ENCODE measurements at regions not wholly inside any gene's neighbourhood (a gene's known extent, or its start where the extent isn't known, plus 50 kb on each side); places are given as distances from the start of the nearest gene placed in this dataset.

DNA sequence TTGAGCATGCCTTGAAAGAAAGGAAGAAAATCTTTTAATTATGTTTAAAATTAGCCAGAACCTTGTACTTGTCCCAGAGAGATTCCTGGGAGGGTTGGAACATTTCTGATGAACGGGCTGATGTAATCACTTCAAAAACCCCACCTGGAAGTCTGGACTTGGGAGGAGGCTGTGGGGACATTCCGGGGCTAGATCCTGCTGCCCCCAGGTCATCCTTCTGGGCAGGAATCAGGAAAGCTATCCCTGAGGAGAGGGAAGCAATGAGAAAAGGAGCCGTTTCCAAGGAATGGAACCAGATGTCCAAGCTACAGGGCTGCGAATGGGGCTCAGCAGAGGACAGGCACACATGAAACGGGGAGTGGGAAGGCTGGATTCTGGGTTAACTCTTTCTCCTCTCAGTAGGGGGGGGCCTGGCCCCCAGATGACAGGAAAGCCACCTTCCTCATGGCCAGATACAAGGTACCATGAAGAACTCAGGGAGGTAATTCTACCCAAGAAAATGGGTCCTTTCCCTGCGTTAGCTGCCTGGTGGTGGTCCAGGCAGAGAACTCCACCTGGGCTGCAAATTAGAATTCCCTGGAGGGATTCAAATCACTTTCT is 280.1 kb downstream of the TCF7L2 start:
- Histone ChIP-seq H3K27ac (ENCODE audit: low read depth in 1 of 2, low read length in 1 of 2) (no peak overlapping the region), H3K9ac (ENCODE audit: insufficient read depth in 1 of 2, low read length in 2 of 2) (no peak overlapping the region), H3K4me1 (ENCODE audit: control insufficient read depth in 5 of 5, insufficient read depth in 5 of 5, low read length in 5 of 5) (peaks cover 0 to 2% (median 0%) of the 10 kb centered on the region in 5 donors), H3K36me3 (ENCODE audit: control insufficient read depth in 4 of 4, insufficient read depth in 4 of 4, low read length in 4 of 4) (no peaks in the 10 kb centered on the region), H3K4me3 (no peak overlapping the region), H3K9me3 (ENCODE audit: control insufficient read depth in 4 of 4, insufficient read depth in 3 of 4, low read length in 3 of 4) (no peaks in the 10 kb centered on the region), H3K27me3 (ENCODE audit: control insufficient read depth in 3 of 3, insufficient read depth in 3 of 3, low read length in 2 of 3) (no peaks in the 10 kb centered on the region)
- 70 to 83% methylated on average over 6 of the region's 6 CpGs for WGBS, 2 donors
- ATAC-seq (ENCODE audit: insufficient read depth, low FRiP score) (no peak), DNase-seq (no peak)
- TF ChIP-seq, protein P1, sequence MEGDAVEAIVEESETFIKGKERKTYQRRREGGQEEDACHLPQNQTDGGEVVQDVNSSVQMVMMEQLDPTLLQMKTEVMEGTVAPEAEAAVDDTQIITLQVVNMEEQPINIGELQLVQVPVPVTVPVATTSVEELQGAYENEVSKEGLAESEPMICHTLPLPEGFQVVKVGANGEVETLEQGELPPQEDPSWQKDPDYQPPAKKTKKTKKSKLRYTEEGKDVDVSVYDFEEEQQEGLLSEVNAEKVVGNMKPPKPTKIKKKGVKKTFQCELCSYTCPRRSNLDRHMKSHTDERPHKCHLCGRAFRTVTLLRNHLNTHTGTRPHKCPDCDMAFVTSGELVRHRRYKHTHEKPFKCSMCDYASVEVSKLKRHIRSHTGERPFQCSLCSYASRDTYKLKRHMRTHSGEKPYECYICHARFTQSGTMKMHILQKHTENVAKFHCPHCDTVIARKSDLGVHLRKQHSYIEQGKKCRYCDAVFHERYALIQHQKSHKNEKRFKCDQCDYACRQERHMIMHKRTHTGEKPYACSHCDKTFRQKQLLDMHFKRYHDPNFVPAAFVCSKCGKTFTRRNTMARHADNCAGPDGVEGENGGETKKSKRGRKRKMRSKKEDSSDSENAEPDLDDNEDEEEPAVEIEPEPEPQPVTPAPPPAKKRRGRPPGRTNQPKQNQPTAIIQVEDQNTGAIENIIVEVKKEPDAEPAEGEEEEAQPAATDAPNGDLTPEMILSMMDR (IDR thresholded peaks at IDR 0.05; ENCODE audit: control extremely low read depth, extremely low read depth): no peak

DNA sequence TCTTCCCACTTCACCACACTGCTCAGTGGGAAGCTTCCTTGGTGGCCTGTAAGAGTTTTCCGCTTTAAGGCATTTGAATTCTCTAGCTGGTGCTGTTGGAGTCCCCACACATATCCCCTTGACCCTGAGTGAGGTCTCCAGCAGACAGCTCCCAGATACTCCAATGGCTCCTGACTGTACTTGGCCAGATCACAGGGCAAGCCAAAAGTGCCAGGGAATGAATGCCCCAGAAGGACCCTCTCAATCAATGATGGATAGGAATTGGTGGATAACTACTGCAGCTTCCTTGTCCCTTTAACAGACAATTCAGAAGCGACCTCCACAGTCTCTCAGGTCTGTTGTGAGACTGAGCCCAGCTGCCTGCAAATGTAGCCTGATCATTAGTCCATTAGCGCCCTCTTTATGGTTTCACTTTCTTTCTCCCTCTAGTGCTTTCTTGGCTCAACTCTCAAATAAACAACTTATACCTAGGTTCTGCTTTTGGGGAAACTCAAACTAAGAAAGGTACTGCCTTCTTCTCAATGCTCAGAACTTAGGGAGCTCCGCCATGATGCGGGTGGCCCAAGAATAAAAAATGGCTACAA is 283.0 kb downstream of the TCF7L2 start:
- Histone ChIP-seq H3K4me1 (ENCODE audit: control insufficient read depth in 5 of 5, insufficient read depth in 5 of 5, low read length in 5 of 5) (peaks cover 0 to 2% (median 0%) of the 10 kb centered on the region in 5 donors), H3K36me3 (ENCODE audit: control insufficient read depth in 4 of 4, insufficient read depth in 4 of 4, low read length in 4 of 4) (no peaks in the 10 kb centered on the region), H3K27me3 (ENCODE audit: control insufficient read depth in 3 of 3, insufficient read depth in 3 of 3, low read length in 2 of 3) (no peaks in the 10 kb centered on the region), H3K4me3 (no peak overlapping the region), H3K27ac (ENCODE audit: low read depth in 1 of 2, low read length in 1 of 2) (no peak overlapping the region), H3K9ac (ENCODE audit: insufficient read depth in 1 of 2, low read length in 2 of 2) (no peak overlapping the region), H3K9me3 (ENCODE audit: control insufficient read depth in 4 of 4, insufficient read depth in 3 of 4, low read length in 3 of 4) (no peaks in the 10 kb centered on the region)
- 74 to 81% methylated on average over 5 of the region's 5 CpGs for WGBS, 2 donors
- TF ChIP-seq, protein P1 (IDR thresholded peaks at IDR 0.05; ENCODE audit: control extremely low read depth, extremely low read depth): no peak
- no peak for ATAC-seq (ENCODE audit: insufficient read depth, low FRiP score)
- peak in 2 of 3 donors; percentile 39 to 46 for DNase-seq

GRCh38 chr10:113234481-113234880 is 284.4 kb downstream of the TCF7L2 start:
- Histone ChIP-seq H3K27ac (ENCODE audit: low read depth in 1 of 2, low read length in 1 of 2) (no peak overlapping the region), H3K9me3 (ENCODE audit: control insufficient read depth in 4 of 4, insufficient read depth in 3 of 4, low read length in 3 of 4) (no peaks in the 10 kb centered on the region), H3K4me3 (no peak overlapping the region), H3K36me3 (ENCODE audit: control insufficient read depth in 4 of 4, insufficient read depth in 4 of 4, low read length in 4 of 4) (no peaks in the 10 kb centered on the region), H3K4me1 (ENCODE audit: control insufficient read depth in 5 of 5, insufficient read depth in 5 of 5, low read length in 5 of 5) (peaks cover 0 to 2% (median 0%) of the 10 kb centered on the region in 5 donors), H3K9ac (ENCODE audit: insufficient read depth in 1 of 2, low read length in 2 of 2) (no peak overlapping the region), H3K27me3 (ENCODE audit: control insufficient read depth in 3 of 3, insufficient read depth in 3 of 3, low read length in 2 of 3) (no peaks in the 10 kb centered on the region)
- 96 to 97% methylated on average over 3 of the region's 3 CpGs for WGBS, 2 donors
- ATAC-seq (ENCODE audit: insufficient read depth, low FRiP score) (no peak), DNase-seq (no peak)
- TF ChIP-seq, protein P1 (IDR thresholded peaks at IDR 0.05; ENCODE audit: control extremely low read depth, extremely low read depth): no peak
